Keratinocyte (primary cell): ENCODE measurements at regions not wholly inside any gene's neighbourhood (a gene's known extent, or its start where the extent isn't known, plus 50 kb on each side); places are given as distances from the start of the nearest gene placed in this dataset.

ENCODE experiments used
- CTCF ChIP-seq, 3 experiments: IDR thresholded peaks in 1 of 3; conservative IDR thresholded peaks in 1 of 3; optimal IDR thresholded peaks in 1 of 3; 2 replicates in 2 of 3; 3 replicates in 1 of 3; pipeline versions ENCODE3 to v1.5.1; 2011; ENCODE audit warnings: low read length in 3 of 3, mild to moderate bottlenecking in 3 of 3, moderate library complexity in 2 of 3, control low read depth in 1 of 3, inconsistent platforms in 1 of 3; ENCODE audit not compliant: insufficient read depth in 2 of 3; ENCODE audit errors: extremely low read depth in 1 of 3
- EZH2 ChIP-seq: IDR thresholded peaks from one replicate; pipeline ENCODE4 v1.6.1; 2012; ENCODE audit warnings: inconsistent platforms, mild to moderate bottlenecking, low read length, moderate library complexity

GRCh38 chr9:88829276-88829675, 162.0 kb upstream of the S1PR3 start:
- TF ChIP-seq CTCF (optimal IDR thresholded peaks at IDR 0.05 in 1 of 3, IDR thresholded peaks at IDR 0.05 in 1 of 3, conservative IDR thresholded peaks at IDR 0.05 in 1 of 3; ENCODE audit: extremely low read depth in 1 of 3, insufficient read depth in 2 of 3, low read length in 3 of 3) = no peak
- no peak for TF ChIP-seq EZH2
